Vagina (tissue), 2 donors: ENCODE measurements at regions not wholly inside any gene's neighbourhood (a gene's known extent, or its start where the extent isn't known, plus 50 kb on each side); places are given as distances from the start of the nearest gene placed in this dataset.

Source experiments
- POLR2A ChIP-seq, 2 donors: fragments of 450-650 bp; IDR thresholded peaks; one replicate each; pipeline ENCODE4 v1.6.1; 2017; ENCODE audit warnings: antibody characterized with exemption in 2 of 2, mild to moderate bottlenecking in 2 of 2, moderate library complexity in 2 of 2
- TF ChIP-seq, protein P1 (sequence below), 3 experiments: fragments of 450-650 bp in 2 of 3; fragments of 200-600 bp in 1 of 3; sonication (generic) in 1 of 3; IDR thresholded peaks; one replicate each; pipeline ENCODE4 v1.5.1; 2017 to 2019; ENCODE audit warnings: antibody characterized with exemption in 3 of 3, mild to moderate bottlenecking in 2 of 3, moderate library complexity in 2 of 3

DNA sequence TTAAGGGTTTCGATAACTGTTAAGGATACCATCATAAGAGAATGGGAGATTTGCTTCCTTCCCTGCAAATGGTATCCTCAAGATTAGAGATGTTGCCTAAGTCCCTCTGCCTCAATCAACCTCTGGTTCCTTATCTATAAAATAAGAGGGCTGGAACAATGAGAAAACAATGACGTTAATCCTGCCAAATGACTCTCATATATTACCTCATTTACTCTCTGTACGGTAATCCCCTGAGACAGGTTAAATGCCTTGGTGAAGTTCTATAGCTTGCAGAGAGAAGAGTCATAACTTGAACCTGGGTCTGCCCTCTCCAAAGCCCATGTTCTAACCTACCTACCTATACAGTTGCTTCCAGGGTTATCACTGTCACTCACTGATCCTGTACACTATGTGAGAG lies 100.2 kb upstream of the OTUD4 start:
- TF ChIP-seq, protein P1, sequence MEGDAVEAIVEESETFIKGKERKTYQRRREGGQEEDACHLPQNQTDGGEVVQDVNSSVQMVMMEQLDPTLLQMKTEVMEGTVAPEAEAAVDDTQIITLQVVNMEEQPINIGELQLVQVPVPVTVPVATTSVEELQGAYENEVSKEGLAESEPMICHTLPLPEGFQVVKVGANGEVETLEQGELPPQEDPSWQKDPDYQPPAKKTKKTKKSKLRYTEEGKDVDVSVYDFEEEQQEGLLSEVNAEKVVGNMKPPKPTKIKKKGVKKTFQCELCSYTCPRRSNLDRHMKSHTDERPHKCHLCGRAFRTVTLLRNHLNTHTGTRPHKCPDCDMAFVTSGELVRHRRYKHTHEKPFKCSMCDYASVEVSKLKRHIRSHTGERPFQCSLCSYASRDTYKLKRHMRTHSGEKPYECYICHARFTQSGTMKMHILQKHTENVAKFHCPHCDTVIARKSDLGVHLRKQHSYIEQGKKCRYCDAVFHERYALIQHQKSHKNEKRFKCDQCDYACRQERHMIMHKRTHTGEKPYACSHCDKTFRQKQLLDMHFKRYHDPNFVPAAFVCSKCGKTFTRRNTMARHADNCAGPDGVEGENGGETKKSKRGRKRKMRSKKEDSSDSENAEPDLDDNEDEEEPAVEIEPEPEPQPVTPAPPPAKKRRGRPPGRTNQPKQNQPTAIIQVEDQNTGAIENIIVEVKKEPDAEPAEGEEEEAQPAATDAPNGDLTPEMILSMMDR (IDR thresholded peaks at IDR 0.05): no peak
- TF ChIP-seq POLR2A (IDR thresholded peaks at IDR 0.05): no peak
